AG10803 (cell line): ENCODE measurements at regions not wholly inside any gene's neighbourhood (a gene's known extent, or its start where the extent isn't known, plus 50 kb on each side); places are given as distances from the start of the nearest gene placed in this dataset.
"Not testable (repeated sequence)": the region's sequence is repeated elsewhere in the genome, so short reads cannot be mapped to it uniquely, and the experiment has no call there.

Source experiments
- DNase-seq: peaks from one replicate; pipeline ENCODE4 v3.0.0; 2010; ENCODE audit warnings: low read depth
- H3K4me3 ChIP-seq: 2 replicates; pipeline ENCODE4 v1.5.1; 2011; ENCODE audit warnings: mild to moderate bottlenecking, low read length, control low read depth
- TF ChIP-seq, protein P1 (sequence below): conservative IDR thresholded peaks from 2 replicates; pipeline ENCODE4 v1.5.1; 2011; ENCODE audit warnings: mild to moderate bottlenecking, low read length, control low read depth, inconsistent platforms

DNA sequence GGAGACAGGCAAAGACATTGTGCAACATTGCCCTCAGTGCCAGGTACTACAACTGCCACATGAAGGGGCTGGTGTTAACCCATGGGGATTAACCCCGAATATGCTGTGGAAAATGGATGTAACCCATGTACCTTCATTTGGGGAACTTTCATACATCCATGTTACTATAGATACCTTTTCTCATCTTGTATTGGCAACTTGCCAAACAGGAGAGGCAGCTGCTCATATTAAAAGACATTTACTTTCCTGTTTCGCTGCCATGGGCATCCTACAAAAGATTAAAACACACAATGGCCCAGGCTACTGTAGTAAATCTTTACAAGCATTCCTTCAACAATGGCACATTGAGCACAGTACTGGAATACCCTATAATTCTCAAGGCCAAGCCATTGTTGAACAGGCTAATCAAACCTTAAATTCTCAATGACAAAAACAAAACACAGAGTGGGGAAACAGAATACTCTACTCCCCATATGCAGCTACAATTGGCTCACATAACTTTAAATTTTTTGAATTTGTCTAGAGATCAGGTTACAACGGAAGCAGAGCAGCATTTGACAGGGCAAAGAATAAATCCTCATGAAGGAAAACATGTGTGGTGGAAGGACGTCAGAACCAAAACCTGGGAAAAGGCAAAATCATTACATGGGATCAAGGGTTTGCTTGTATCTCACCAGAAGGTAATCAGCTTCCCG is 1723.5 kb upstream of the LRRTM1 start:
- no peak for DNase-seq
- TF ChIP-seq, protein P1, sequence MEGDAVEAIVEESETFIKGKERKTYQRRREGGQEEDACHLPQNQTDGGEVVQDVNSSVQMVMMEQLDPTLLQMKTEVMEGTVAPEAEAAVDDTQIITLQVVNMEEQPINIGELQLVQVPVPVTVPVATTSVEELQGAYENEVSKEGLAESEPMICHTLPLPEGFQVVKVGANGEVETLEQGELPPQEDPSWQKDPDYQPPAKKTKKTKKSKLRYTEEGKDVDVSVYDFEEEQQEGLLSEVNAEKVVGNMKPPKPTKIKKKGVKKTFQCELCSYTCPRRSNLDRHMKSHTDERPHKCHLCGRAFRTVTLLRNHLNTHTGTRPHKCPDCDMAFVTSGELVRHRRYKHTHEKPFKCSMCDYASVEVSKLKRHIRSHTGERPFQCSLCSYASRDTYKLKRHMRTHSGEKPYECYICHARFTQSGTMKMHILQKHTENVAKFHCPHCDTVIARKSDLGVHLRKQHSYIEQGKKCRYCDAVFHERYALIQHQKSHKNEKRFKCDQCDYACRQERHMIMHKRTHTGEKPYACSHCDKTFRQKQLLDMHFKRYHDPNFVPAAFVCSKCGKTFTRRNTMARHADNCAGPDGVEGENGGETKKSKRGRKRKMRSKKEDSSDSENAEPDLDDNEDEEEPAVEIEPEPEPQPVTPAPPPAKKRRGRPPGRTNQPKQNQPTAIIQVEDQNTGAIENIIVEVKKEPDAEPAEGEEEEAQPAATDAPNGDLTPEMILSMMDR: no peak

GRCh38 chr2:82023710-82024109 is 1719.2 kb upstream of the LRRTM1 start:
- no peak overlapping the region for H3K4me3 ChIP-seq
- TF ChIP-seq, protein P1: no peak
- DNase-seq: no peak

More for the DNA sequence above, 1723.5 kb upstream of the LRRTM1 start:
- H3K4me3 ChIP-seq: no peak overlapping the region

DNA sequence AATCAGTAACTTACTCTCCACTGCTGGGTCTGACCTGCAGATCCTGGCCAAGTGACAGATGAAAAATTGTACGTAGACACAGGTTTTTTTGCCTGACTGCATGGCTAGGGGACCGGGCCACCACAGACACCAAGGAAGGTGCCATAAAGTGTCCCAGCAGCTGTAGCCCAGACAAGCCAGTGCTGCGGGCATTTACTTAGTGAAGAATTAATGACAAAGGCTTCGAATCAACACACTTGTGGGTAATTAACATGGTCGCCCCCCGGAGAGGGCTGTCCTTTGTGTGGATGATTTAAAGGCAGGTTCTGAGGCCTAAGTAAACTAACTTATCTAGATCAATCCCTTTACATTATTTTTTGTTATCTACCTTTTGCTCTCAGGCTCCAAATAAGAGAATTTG is 1709.1 kb upstream of the LRRTM1 start:
- TF ChIP-seq, protein P1: no peak
- H3K4me3 ChIP-seq: no peak overlapping the region
- no peak for DNase-seq

GRCh38 chr2:82007071-82007664 is 1702.6 kb upstream of the LRRTM1 start:
- H3K4me3 ChIP-seq: no peak overlapping the region
- DNase-seq: no peak
- TF ChIP-seq, protein P1: no peak

- H3K4me3 ChIP-seq, DNase-seq: not testable (repeated sequence)
Measured at GRCh38 chr2:82005889-82006288, 1701.3 kb upstream of the LRRTM1 start.

- DNase-seq: no peak
- TF ChIP-seq, protein P1: no peak
- no peak overlapping the region for H3K4me3 ChIP-seq
Measured at GRCh38 chr2:82001614-82002013, 1697.1 kb upstream of the LRRTM1 start.

- no peak for DNase-seq
- H3K4me3 ChIP-seq: no peak overlapping the region
- TF ChIP-seq, protein P1: no peak
Measured at GRCh38 chr2:82000606-82001005, 1696.1 kb upstream of the LRRTM1 start.
